Neuronal stem cell (in vitro differentiated cells): ENCODE measurements at regions not wholly inside any gene's neighbourhood (a gene's known extent, or its start where the extent isn't known, plus 50 kb on each side); places are given as distances from the start of the nearest gene placed in this dataset.
A peak's percentile ranks its signal among the peaks of the same experiment; 100 is the strongest.

Source experiments
- DNase-seq: peaks from one replicate; pipeline ENCODE4 v3.0.0-alpha.2; 2013; ENCODE audit warnings: low spot score
- H2AFZ ChIP-seq: one replicate; pipeline ENCODE4 v1.6.1; 2013; ENCODE audit warnings: mild to moderate bottlenecking, low read length, inconsistent platforms
- H2AK5ac ChIP-seq: 2 replicates; pipeline ENCODE4 v1.6.1; 2013; ENCODE audit warnings: low read depth, mild to moderate bottlenecking, inconsistent platforms, low read length, moderate library complexity, mixed read lengths
- H2BK120ac ChIP-seq: 2 replicates; pipeline ENCODE4 v1.6.1; 2013; ENCODE audit warnings: low read depth, mild to moderate bottlenecking, inconsistent platforms, low read length, moderate library complexity, mixed read lengths
- H2BK12ac ChIP-seq: one replicate; pipeline ENCODE4 v1.6.1; 2013; ENCODE audit warnings: low read length, inconsistent platforms
- H2BK15ac ChIP-seq: 2 replicates; pipeline ENCODE4 v1.6.1; 2013; ENCODE audit warnings: mild to moderate bottlenecking, low read length, inconsistent platforms, mixed read lengths
- H2BK5ac ChIP-seq: one replicate; pipeline ENCODE4 v1.6.1; 2013; ENCODE audit warnings: inconsistent platforms, mild to moderate bottlenecking, low read length, moderate library complexity
- H3K14ac ChIP-seq: one replicate; pipeline ENCODE4 v1.6.1; 2013; ENCODE audit warnings: low read length, inconsistent platforms
- H3K18ac ChIP-seq: 2 replicates; pipeline ENCODE4 v1.6.1; 2013; ENCODE audit warnings: low read length, inconsistent platforms
- H3K23ac ChIP-seq: 2 replicates; pipeline ENCODE4 v1.6.1; 2013; ENCODE audit warnings: low read depth, mild to moderate bottlenecking, mixed read lengths, low read length, inconsistent platforms; ENCODE audit not compliant: poor library complexity
- H3K27ac ChIP-seq: replicated peaks from 3 replicates; pipeline ENCODE4 v1.5.1; 2013; ENCODE audit warnings: low read length, inconsistent platforms
- H3K27me3 ChIP-seq, 3 experiments: 2 replicates each; pipeline ENCODE4 v1.6.1; 2013; ENCODE audit warnings: low read length in 3 of 3, mild to moderate bottlenecking in 2 of 3, inconsistent platforms in 1 of 3, low read depth in 1 of 3, mixed read lengths in 1 of 3, moderate library complexity in 1 of 3; ENCODE audit not compliant: control insufficient read depth in 3 of 3, insufficient read depth in 3 of 3
- H3K36me3 ChIP-seq, 2 donors: replicated peaks in 1 of 2; 2 replicates each; pipeline ENCODE4 v1.6.1; 2013; ENCODE audit warnings: low read length in 2 of 2; ENCODE audit not compliant: control insufficient read depth in 2 of 2, insufficient read depth in 2 of 2
- H3K4ac ChIP-seq: 2 replicates; pipeline ENCODE4 v1.6.1; 2013; ENCODE audit warnings: inconsistent platforms, mild to moderate bottlenecking, low read length, moderate library complexity
- H3K4me1 ChIP-seq, 2 donors: 1 replicate in 1 of 2; 2 replicates in 1 of 2; pipeline ENCODE4 v1.6.1; 2013; ENCODE audit warnings: low read length in 2 of 2, low read depth in 1 of 2; ENCODE audit not compliant: control insufficient read depth in 2 of 2, insufficient read depth in 1 of 2
- H3K4me2 ChIP-seq: one replicate; pipeline ENCODE4 v1.6.1; 2013; ENCODE audit warnings: mild to moderate bottlenecking, low read length, inconsistent platforms; ENCODE audit not compliant: insufficient read depth, poor library complexity, severe bottlenecking
- H3K4me3 ChIP-seq, 2 donors: 2 replicates each; pipeline ENCODE4 v1.5.1; 2013; ENCODE audit warnings: low read length in 2 of 2, mild to moderate bottlenecking in 2 of 2, inconsistent platforms in 1 of 2, moderate library complexity in 1 of 2
- H3K79me1 ChIP-seq: one replicate; pipeline ENCODE4 v1.6.1; 2013; ENCODE audit warnings: low read depth, mild to moderate bottlenecking, inconsistent platforms, low read length, moderate library complexity
- H3K9ac ChIP-seq: one replicate; pipeline ENCODE4 v1.6.1; 2013; ENCODE audit warnings: mild to moderate bottlenecking, low read depth, low read length, inconsistent platforms; ENCODE audit not compliant: poor library complexity
- H3K9me3 ChIP-seq, 2 donors: replicated peaks in 1 of 2; 2 replicates each; pipeline versions ENCODE3 to v1.6.1; 2013; ENCODE audit warnings: low read length in 2 of 2, mild to moderate bottlenecking in 2 of 2, inconsistent platforms in 1 of 2, low read depth in 1 of 2, mixed read lengths in 1 of 2, moderate library complexity in 1 of 2; ENCODE audit not compliant: control insufficient read depth in 2 of 2, insufficient read depth in 1 of 2
- H4K8ac ChIP-seq: one replicate; pipeline ENCODE4 v1.6.1; 2013; ENCODE audit warnings: low read depth, mild to moderate bottlenecking, inconsistent platforms, low read length, moderate library complexity
- H4K91ac ChIP-seq: one replicate; pipeline ENCODE4 v1.6.1; 2013; ENCODE audit warnings: low read length, low read depth, mild to moderate bottlenecking, inconsistent platforms; ENCODE audit not compliant: poor library complexity
- WGBS, 2 donors: extraction: QIAGEN DNeasy Blood & Tissue Kit; methylation state at CpG; one replicate each; pipeline ENCODE4 v1.1.7; 2013; ENCODE audit warnings: missing lambda C conversion rate in 2 of 2, mixed read lengths in 1 of 2; ENCODE audit not compliant: insufficient read length in 2 of 2, insufficient replicate concordance in 1 of 2; ENCODE audit errors: extremely low coverage in 2 of 2; 5-methylcytosine and 5-hydroxymethylcytosine counted together

DNA sequence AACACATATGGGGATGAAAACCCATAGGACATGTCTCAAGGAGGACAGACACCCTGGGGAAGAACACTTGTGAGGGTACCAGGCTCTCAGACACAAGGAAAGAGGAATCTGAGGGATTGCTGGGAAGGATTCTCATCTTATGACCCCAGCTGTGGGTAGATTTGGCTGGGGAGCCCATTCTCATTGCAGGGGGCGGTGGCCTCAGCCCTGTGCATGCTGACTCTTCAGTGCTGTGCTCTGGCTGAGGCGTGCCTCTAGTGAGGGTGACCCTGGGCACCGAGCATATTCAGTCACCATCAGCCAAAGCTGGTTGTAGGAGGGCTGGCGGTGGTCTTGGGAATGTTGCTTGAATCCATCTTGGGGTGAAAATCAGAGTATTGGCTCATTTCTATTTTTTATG, 140.7 kb downstream of the TM9SF2 start:
- Histone ChIP-seq H2BK5ac (no peak overlapping the region), H3K4me2 (no peak overlapping the region), H3K4me1 (no peaks in the 10 kb centered on the region), H2BK120ac (no peak overlapping the region), H3K27me3 (no peaks in the 10 kb centered on the region), H3K4me3 (no peak overlapping the region), H3K36me3 (no peaks in the 10 kb centered on the region), H4K91ac (no peak overlapping the region), H2BK15ac (no peak overlapping the region), H2BK12ac (no peak overlapping the region), H4K8ac (no peak overlapping the region), H3K27ac (no peak overlapping the region), H3K4ac (no peak overlapping the region), H3K79me1 (no peaks in the 10 kb centered on the region), H3K9ac (no peak overlapping the region), H3K9me3 (no peaks in the 10 kb centered on the region), H3K14ac (no peak overlapping the region), H2AK5ac (peak overlapping the region; percentile 8), H3K18ac (peak overlapping the region; percentile 27), H3K23ac (no peak overlapping the region), H2AFZ (no peak overlapping the region)
- no CpG with 5 or more reads among the region's 4 CpGs for WGBS, 2 donors
- no peak for DNase-seq

DNA sequence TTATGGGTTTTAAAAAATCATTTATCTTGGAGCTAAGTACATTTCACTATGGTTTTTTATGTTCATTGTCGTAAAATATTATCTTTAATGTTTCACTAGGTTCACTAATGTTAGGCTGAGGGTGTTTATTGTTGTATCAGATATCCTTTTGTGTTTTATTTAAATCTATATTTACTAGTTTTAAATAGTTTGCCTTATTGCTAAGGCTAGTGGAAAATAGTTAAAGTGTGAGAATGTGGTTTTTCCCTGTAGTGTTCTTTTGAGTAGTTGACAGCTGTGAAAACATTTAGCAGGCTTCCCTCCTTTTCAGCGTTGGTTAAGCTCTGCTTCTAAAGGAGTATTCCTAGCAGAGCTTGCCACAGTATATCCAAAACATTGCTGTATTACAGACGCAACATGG, 139.0 kb downstream of the TM9SF2 start:
- Histone ChIP-seq H4K91ac (no peak overlapping the region), H3K36me3 (no peaks in the 10 kb centered on the region), H2BK5ac (no peak overlapping the region), H3K18ac (no peak overlapping the region), H2BK120ac (no peak overlapping the region), H3K14ac (no peak overlapping the region), H3K79me1 (no peaks in the 10 kb centered on the region), H4K8ac (no peak overlapping the region), H2AFZ (no peak overlapping the region), H3K4me3 (no peak overlapping the region), H3K23ac (no peak overlapping the region), H3K27me3 (no peaks in the 10 kb centered on the region), H3K9me3 (no peaks in the 10 kb centered on the region), H3K4me2 (no peak overlapping the region), H3K9ac (no peak overlapping the region), H3K27ac (no peak overlapping the region), H3K4ac (no peak overlapping the region), H3K4me1 (no peaks in the 10 kb centered on the region), H2BK15ac (no peak overlapping the region), H2BK12ac (no peak overlapping the region), H2AK5ac (no peak overlapping the region)
- no peak for DNase-seq
- WGBS, 2 donors: no CpG with 5 or more reads among the region's 3 CpGs

- Histone ChIP-seq H3K23ac (no peak overlapping the region), H3K4me1 (peaks cover 0 to 2% of the 10 kb centered on the region in 2 donors), H2BK120ac (no peak overlapping the region), H4K91ac (no peak overlapping the region), H3K4me3 (no peak overlapping the region), H3K79me1 (no peaks in the 10 kb centered on the region), H4K8ac (no peak overlapping the region), H3K4me2 (no peak overlapping the region), H3K14ac (no peak overlapping the region), H3K36me3 (no peaks in the 10 kb centered on the region), H3K27me3 (no peaks in the 10 kb centered on the region), H2BK5ac (no peak overlapping the region), H3K9me3 (no peaks in the 10 kb centered on the region), H3K27ac (no peak overlapping the region), H2AFZ (no peak overlapping the region), H3K9ac (no peak overlapping the region), H3K4ac (no peak overlapping the region), H3K18ac (no peak overlapping the region), H2AK5ac (no peak overlapping the region), H2BK15ac (no peak overlapping the region), H2BK12ac (no peak overlapping the region)
- DNase-seq: no peak
- WGBS, 2 donors: no CpG with 5 or more reads among the region's 4 CpGs
Measured at GRCh38 chr13:99639126-99639525, 137.9 kb downstream of the TM9SF2 start.

DNA sequence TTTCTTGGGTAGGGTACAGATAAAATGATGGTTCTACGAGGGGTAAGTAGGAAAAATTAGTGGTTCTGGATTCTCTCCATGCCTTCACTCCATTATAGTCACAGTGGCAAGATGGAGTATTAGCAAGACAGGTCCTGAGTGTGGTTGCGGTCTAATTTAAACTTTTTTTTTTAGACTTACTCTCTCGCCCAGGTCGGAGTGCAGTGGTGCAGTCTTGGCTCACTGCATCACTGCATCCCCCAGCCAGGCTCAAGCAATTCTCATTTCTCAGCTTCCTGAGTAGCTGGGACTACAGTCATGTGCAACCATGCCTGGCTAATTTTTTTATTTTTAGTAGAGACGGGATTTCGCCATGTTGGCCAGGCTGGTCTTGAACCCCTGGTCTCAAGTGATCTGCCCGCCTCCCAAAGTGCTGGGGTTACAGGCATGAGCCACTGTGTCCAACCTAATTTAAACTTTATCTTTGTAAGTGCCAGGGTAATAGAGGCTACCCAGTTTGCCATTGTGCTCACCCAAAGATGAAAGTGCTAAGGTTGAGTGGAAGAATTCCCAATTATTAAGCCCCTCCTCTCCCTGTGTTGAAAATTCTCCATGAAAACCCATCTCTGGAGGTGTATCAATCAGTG, 135.6 kb downstream of the TM9SF2 start:
- Histone ChIP-seq H3K23ac (no peak overlapping the region), H3K14ac (no peak overlapping the region), H2AFZ (no peak overlapping the region), H4K91ac (no peak overlapping the region), H2AK5ac (no peak overlapping the region), H3K4me3 (no peak overlapping the region), H2BK15ac (no peak overlapping the region), H3K4me1 (peaks cover 0 to 2% of the 10 kb centered on the region in 2 donors), H2BK12ac (no peak overlapping the region), H3K9me3 (peaks cover 0 to 6% of the 10 kb centered on the region in 2 donors), H3K4me2 (no peak overlapping the region), H3K27ac (no peak overlapping the region), H3K4ac (no peak overlapping the region), H3K9ac (no peak overlapping the region), H2BK120ac (no peak overlapping the region), H3K27me3 (no peaks in the 10 kb centered on the region), H3K36me3 (no peaks in the 10 kb centered on the region), H3K79me1 (no peaks in the 10 kb centered on the region), H2BK5ac (no peak overlapping the region), H4K8ac (no peak overlapping the region), H3K18ac (no peak overlapping the region)
- no CpG with 5 or more reads among the region's 7 CpGs for WGBS, 2 donors
- no peak for DNase-seq
